ENCODE measurements at regions not wholly inside any gene's neighbourhood (a gene's known extent, or its start where the extent isn't known, plus 50 kb on each side); places are given as distances from the start of the nearest gene placed in this dataset.

DNA sequence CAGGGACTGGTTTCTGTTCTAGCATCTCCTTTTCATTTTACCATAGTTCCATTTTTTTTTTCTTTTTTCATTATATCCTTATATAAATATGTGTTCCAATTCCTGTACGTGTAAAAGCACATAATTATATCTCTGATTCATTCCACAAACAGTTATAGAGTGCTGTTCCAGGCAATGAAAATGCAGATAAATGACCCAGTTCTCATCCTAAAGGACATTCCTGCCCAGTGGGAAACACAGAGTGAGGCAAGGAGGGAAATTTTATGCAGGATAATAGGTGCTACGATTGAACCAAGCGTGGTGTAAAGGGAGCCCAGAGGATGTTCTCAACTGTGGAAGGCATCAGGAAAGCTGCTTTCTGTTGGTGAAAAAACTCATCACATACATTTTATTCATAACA is 408.1 kb downstream of the GATA3 start:
- TF ChIP-seq, protein P1, sequence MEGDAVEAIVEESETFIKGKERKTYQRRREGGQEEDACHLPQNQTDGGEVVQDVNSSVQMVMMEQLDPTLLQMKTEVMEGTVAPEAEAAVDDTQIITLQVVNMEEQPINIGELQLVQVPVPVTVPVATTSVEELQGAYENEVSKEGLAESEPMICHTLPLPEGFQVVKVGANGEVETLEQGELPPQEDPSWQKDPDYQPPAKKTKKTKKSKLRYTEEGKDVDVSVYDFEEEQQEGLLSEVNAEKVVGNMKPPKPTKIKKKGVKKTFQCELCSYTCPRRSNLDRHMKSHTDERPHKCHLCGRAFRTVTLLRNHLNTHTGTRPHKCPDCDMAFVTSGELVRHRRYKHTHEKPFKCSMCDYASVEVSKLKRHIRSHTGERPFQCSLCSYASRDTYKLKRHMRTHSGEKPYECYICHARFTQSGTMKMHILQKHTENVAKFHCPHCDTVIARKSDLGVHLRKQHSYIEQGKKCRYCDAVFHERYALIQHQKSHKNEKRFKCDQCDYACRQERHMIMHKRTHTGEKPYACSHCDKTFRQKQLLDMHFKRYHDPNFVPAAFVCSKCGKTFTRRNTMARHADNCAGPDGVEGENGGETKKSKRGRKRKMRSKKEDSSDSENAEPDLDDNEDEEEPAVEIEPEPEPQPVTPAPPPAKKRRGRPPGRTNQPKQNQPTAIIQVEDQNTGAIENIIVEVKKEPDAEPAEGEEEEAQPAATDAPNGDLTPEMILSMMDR (IDR thresholded peaks at IDR 0.05; ENCODE audit: insufficient read depth, low read length): no peak
- TF ChIP-seq, protein P2, sequence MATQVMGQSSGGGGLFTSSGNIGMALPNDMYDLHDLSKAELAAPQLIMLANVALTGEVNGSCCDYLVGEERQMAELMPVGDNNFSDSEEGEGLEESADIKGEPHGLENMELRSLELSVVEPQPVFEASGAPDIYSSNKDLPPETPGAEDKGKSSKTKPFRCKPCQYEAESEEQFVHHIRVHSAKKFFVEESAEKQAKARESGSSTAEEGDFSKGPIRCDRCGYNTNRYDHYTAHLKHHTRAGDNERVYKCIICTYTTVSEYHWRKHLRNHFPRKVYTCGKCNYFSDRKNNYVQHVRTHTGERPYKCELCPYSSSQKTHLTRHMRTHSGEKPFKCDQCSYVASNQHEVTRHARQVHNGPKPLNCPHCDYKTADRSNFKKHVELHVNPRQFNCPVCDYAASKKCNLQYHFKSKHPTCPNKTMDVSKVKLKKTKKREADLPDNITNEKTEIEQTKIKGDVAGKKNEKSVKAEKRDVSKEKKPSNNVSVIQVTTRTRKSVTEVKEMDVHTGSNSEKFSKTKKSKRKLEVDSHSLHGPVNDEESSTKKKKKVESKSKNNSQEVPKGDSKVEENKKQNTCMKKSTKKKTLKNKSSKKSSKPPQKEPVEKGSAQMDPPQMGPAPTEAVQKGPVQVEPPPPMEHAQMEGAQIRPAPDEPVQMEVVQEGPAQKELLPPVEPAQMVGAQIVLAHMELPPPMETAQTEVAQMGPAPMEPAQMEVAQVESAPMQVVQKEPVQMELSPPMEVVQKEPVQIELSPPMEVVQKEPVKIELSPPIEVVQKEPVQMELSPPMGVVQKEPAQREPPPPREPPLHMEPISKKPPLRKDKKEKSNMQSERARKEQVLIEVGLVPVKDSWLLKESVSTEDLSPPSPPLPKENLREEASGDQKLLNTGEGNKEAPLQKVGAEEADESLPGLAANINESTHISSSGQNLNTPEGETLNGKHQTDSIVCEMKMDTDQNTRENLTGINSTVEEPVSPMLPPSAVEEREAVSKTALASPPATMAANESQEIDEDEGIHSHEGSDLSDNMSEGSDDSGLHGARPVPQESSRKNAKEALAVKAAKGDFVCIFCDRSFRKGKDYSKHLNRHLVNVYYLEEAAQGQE (IDR thresholded peaks at IDR 0.05; ENCODE audit: insufficient replicate concordance, low read depth): no peak

All from HL-60 (cell line).